GM19463 (cell line): ENCODE measurements at regions not wholly inside any gene's neighbourhood (a gene's known extent, or its start where the extent isn't known, plus 50 kb on each side); places are given as distances from the start of the nearest gene placed in this dataset.

Experiments
- ATAC-seq: cut with Tn5 transposase; IDR thresholded peaks from one replicate; pipeline ENCODE4 v1.9.1; 2021; ENCODE audit warnings: mild to moderate bottlenecking, moderate library complexity; ENCODE audit not compliant: unreplicated experiment

DNA sequence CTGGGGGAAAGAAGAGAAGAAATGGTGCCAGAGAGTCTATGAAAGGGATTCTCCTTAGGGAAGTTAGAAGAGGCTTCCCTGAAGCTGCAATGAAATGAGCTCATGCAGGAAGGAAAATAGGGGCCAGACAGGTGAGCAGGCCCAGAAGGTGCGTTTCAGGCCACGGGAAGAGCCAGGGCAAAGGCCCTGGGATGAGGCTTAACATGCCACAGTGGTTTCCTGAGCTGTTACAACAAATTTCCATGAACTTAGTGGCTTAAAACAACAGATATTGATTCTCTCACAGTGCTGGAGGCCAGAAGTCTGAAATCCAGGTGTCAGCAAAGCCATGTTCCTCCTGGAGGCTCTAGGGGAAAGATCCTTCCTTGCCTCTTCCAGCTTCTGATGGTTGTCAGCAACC, 167.9 kb downstream of the TFAP2C start:
- no peak for ATAC-seq

DNA sequence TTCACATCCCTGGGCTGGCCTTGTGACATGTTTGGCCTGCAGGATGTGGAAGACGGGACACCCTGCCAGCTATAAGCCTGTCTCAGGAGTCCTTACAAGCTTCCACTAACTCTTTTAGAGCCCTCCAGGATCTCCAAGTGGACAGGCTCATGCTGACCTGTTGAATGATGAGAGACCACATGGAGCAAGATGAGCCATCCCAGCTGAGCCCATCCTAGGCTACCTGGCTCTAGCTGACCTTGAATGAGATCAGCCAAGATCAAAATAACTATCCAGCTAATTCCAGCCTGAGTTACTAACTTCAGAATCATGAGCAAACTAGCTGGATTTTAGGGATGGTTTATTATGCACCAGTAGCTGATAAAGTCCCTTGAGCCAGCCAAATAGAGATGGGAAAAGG, 169.5 kb downstream of the TFAP2C start:
- ATAC-seq: no peak

DNA sequence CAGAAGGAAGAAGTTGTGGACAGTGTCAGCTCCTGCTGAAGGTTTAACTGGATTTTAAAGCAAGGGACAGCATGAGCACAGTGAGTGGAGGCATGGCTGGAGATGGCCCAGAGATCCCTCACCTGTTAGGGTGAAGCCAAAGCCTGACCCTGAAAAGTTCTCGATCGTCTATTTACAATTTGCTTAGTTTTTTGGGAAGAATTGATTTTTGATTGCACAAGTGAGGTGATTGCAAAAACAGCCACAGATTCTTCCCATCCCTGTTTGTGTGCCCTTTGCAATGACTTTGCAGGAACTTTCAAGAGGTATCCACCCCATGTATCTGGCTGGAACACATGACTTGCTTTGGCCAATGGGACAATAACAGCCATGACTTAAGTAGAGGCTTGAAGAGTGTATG, 170.1 kb downstream of the TFAP2C start:
- no peak for ATAC-seq

DNA sequence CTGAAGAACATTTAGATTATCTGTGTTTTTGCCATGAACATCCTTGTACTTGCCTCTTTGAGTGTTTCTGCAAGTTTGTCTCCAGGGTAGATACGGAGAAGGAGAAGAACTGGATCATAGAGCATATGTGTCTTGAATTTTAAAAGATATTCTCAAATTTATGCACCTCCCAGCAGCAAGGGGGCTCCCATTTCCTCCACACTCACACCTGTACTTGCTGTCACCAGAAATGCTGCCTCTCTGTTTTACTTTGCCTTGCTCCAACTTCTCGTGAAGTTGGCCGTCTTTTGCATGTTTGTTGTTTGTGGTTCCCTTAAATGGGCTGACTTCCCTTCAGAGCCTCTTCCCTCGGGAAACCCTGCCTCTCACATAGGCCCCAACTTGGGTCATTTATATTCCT, 171.0 kb downstream of the TFAP2C start:
- ATAC-seq: no peak

GRCh38 chr20:56801971-56802755, 173.1 kb downstream of the TFAP2C start:
- no peak for ATAC-seq

DNA sequence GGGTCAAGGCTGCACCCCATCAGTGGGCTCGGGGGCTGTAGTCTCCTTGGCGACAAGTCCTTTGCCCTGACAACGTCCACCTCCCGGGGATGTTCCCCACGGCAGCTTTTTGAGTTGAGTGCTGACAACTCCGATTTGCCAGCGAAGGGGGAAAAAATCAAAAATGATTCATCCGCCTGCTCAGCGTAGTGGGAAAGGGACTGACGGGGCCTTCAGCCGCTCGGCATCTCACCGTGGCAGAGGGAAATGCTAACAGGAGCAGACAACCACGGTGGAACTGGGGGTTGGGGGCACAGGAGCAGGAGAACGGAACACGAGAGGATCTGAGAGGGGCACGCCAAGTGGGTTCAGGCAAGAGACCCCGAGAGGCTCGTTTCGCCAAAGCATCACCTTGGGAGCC, 173.7 kb downstream of the TFAP2C start:
- no peak for ATAC-seq

GRCh38 chr20:56805313-56805712, 176.2 kb downstream of the TFAP2C start:
- ATAC-seq: no peak

GRCh38 chr20:56805966-56806365, 176.9 kb downstream of the TFAP2C start:
- ATAC-seq: no peak

DNA sequence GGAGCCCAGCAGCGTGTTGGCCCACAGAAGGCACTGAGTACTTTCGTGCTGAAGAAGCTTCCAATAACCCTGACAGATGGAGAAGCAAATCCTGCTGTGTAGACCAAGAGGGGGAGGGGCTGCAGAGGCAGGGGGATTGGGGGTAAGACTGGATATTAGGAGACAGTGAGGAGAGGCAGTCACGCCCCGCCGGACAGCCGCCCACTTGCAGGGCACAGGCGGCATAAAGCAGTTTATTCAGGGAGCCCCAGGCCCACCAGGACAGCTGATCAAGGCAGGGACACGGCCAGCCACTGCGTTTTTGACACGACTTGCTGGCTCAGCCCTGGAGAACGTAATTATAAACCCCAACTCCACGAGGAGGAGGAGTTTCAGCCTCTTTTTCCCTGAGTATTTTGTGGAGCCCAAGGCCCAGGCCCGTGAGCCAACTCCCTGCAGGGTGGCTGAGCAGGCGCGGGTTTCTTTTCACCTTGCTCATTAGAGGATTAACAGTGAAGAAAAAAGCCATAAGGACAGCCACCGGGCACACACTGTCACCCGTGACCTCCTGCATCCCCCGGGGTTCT, 177.9 kb downstream of the TFAP2C start:
- no peak for ATAC-seq

GRCh38 chr20:56808117-56808725, 179.1 kb downstream of the TFAP2C start:
- no peak for ATAC-seq

DNA sequence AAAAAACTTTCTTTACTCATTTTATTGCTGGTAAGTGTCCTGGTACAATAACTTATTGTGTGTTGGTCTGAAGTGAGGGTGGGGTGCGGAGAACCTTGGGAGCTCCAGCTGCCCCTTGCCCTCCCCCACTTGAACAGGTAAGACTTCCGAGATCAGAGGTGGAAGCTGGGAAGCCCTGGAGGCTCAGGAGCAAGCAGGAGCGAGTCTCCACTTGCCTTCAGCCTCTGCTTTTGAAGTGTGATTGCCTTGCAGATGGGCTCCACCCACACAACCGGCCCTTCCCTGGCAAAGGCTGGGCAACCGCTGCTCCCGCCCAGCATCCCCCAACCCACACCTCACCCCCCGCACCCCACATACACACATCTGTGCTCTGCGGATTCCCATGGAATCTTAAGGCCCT, 179.6 kb downstream of the TFAP2C start:
- no peak for ATAC-seq

DNA sequence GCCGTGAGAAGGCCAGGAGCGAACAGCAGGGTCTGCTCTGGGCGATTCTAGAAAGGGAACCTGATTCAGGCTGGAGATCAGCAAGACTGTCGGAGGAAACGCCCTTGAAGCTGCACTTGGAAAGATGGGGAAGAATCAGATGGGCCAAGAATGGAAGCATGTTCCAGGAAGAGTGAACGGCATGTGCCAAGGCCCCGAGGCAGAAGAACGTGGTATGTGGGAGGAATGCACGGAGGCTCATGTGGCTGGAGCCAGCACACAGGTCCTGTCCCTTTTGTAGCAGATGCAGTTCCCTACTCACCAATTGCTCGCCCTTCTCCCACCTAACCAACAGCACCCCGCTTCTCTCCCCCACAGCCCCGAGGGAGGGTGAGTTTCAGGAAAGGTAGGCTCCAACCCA, 180.6 kb downstream of the TFAP2C start:
- no peak for ATAC-seq

GRCh38 chr20:56810141-56810540, 181.0 kb downstream of the TFAP2C start:
- no peak for ATAC-seq

DNA sequence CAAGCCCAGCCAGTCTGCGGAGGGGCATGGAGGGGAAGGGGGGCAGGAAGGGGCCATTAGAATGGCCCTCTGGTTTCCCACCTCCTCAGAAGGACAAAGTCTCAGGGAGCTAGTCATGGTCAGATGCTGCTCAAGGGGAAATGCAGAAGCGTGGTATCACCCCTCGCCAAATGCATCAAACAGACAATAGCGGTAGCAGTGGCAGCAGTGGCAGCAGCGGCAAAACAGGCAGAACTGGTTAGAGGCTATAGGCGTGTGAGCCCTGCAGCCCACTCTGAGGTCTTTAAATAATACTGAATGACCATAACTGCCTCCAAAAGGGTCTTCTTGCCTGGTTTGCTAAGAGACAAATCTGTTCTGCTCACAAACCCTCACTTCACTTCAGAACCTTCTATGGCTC, 186.7 kb downstream of the TFAP2C start:
- no peak for ATAC-seq

GRCh38 chr20:56816349-56816748, 187.2 kb downstream of the TFAP2C start:
- ATAC-seq: no peak

DNA sequence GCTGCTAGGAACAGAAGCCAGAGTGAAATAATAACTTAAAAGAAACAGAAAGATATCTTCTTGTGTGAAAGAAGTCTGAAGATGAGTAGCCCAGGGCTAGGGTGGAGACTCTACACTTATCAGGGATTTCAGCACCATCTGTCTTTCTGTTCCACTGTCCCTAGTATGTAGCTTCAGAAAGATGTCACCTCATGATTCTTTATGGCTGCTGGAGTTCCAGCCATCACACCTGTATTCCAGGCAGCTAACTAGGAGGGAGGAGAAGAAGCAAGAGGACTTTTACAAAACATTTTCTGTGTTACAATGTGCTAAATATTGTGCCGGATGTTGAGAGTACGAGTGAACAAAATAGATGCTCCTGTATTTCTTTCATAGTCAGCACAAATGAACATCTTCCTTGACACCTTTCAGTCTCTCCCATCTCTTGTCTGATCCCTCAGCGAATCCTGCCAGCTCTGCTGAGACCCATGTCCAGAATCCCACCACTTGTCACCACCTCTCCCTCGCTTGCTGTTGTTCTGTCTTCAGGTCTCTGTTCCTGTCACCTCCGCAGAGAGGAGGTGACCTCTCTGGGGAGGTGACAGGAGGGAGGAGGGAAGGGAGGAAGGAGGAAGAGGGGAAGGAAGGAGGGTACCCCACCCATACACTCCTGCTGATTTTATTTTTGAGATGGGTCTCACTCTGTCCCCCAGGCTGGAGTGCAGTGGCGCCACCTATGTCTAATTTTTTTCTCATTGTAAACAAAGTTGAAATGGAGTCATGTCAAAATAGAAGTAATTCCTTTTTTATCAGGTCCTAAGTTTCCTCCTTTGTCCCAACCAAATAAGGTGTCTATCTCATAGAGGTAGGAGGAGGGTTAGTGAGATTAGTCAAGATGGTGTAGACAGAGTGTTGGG, 188.9 kb downstream of the TFAP2C start:
- ATAC-seq: no peak

DNA sequence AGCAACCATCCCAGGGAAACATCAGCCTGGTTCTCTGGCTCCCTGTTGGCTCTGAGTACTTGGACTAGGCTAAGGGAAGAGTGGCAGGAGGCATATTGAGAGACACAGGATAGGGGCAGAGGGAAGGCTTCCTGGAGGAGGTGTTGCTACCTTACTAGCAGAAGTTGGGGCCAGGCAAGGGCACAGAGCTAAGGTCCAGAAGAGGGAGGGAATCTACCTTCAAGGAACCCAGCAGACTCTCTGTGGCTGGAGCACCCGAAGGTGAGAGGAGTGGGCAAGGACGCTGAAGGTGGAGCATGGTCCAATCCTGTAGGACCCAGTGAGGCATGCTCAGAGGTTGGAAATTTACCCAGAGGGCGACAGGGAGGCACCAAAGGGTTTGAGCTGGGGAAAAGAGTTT, 191.9 kb downstream of the TFAP2C start:
- no peak for ATAC-seq

DNA sequence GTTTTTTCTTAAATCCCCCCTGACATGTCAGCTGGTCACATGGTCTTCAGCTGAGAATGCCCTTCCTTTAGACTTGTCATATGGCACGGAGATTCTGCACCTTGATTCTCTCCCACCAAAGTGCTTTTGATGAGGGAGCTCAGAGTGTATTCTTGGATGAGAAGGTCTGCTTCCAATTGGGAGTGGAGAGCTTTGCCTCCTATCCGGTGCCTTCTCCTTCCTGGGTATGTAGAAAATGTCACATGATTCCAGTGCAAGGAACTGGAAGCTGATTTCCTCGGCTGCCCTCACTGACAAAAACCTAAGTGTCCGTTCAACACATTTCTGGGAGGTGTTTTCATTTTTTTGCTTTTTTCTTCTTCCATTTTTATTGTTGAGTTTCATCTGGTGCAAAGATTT, 197.2 kb downstream of the TFAP2C start:
- no peak for ATAC-seq

DNA sequence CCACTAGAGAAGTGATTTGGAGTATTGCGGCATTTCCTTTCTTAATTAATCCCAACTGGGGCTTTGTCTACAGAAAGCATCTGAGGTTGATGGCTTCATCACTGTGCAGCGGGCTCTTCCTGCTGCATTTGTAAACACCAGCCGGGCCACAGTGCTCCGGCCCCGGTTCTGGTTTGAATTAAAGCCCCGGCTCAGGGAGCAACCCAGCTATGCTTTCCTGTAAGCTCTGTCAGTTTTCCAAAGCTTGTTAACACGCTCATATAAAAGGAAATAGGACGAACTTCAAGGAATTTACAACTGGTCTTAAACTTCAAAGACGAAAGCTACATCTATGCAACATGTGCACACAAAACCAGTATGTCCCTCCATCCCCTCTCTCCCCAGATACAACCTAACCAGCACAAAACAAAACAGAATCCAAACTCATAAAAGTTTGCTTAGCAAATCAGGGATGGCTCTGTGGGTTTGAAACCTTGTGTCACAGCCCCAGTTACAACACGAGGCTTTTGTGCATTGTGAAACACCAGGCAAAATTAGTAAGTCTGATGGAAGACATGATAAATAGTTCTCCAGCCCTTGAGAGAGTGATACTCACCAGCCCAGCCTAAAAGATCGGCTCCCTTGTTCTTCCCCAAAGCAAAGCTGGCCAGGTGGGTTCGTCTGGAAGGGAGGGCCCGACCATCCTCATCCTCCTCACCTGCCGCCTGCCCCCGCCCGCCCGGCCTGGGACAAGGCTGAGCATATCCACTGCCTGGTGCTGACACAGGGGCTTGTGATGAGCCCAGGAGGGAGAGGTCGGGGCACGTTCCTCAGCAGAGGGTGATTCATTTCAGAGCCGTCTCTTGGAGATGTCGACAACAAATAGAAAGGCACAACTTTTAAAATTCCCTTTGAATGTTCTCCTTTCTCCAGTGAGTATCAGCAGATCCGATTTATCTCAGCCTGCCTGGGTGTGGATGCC, 197.9 kb downstream of the TFAP2C start:
- ATAC-seq: no peak

DNA sequence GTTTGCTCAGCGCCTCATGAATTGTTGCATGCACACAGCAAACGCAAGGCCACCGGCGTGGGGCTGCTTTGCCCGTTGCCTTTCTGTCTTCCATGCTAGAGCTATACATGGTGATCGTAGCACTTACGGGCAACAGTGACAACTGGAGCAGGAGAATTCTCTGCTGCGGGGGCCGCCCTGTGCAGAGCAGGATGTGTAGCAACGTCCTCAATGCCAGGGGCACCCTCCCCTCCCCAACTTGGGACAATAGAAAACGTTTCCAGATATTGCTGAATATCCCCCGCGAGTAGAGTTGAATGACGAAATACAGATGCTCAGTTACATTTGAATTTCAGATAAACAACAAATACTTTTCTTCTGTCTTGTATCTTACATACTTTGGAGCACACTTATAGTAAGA, 198.7 kb downstream of the TFAP2C start:
- no peak for ATAC-seq
